PFSK-1 (cell line): ENCODE measurements at regions not wholly inside any gene's neighbourhood (a gene's known extent, or its start where the extent isn't known, plus 50 kb on each side); places are given as distances from the start of the nearest gene placed in this dataset.

ENCODE experiments used
- POLR2AphosphoS5 ChIP-seq: IDR thresholded peaks from 2 replicates; pipeline ENCODE4 v1.6.1; 2012; ENCODE audit warnings: low read depth, mild to moderate bottlenecking, control low read depth, low read length, moderate library complexity
- SIN3A ChIP-seq: IDR thresholded peaks from 2 replicates; pipeline ENCODE4 v1.6.1; 2012; ENCODE audit warnings: mild to moderate bottlenecking, low read length, moderate library complexity, borderline replicate concordance; ENCODE audit not compliant: insufficient read depth
- TF ChIP-seq, protein P1 (sequence below), 2 experiments: IDR thresholded peaks; 2 replicates each; pipeline versions ENCODE4 v1.6.1 to v1.8.0; 2011 to 2012; ENCODE audit warnings: low read depth in 2 of 2, low read length in 2 of 2, control low read depth in 1 of 2, inconsistent platforms in 1 of 2, mild to moderate bottlenecking in 1 of 2, moderate library complexity in 1 of 2; ENCODE audit not compliant: insufficient read depth in 1 of 2

DNA sequence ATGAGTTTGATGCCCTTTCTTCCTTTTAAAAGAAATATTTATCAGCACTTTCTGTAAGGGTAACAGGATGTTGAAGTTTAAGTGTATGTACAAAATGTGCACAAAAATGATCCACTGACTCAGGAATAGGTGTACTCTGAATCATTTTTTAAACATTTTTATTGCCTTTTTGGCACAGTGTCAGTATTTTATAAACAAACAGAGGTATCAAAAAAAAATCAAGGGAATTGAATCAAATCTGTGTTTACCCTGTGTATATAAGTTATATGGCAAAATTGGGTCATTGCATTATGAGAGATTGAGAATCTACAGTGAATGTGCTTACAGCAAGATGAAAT, 513.9 kb upstream of the NETO1 start:
- TF ChIP-seq POLR2AphosphoS5 (no peak), SIN3A (no peak)
- TF ChIP-seq, protein P1, sequence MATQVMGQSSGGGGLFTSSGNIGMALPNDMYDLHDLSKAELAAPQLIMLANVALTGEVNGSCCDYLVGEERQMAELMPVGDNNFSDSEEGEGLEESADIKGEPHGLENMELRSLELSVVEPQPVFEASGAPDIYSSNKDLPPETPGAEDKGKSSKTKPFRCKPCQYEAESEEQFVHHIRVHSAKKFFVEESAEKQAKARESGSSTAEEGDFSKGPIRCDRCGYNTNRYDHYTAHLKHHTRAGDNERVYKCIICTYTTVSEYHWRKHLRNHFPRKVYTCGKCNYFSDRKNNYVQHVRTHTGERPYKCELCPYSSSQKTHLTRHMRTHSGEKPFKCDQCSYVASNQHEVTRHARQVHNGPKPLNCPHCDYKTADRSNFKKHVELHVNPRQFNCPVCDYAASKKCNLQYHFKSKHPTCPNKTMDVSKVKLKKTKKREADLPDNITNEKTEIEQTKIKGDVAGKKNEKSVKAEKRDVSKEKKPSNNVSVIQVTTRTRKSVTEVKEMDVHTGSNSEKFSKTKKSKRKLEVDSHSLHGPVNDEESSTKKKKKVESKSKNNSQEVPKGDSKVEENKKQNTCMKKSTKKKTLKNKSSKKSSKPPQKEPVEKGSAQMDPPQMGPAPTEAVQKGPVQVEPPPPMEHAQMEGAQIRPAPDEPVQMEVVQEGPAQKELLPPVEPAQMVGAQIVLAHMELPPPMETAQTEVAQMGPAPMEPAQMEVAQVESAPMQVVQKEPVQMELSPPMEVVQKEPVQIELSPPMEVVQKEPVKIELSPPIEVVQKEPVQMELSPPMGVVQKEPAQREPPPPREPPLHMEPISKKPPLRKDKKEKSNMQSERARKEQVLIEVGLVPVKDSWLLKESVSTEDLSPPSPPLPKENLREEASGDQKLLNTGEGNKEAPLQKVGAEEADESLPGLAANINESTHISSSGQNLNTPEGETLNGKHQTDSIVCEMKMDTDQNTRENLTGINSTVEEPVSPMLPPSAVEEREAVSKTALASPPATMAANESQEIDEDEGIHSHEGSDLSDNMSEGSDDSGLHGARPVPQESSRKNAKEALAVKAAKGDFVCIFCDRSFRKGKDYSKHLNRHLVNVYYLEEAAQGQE (IDR thresholded peaks at IDR 0.05; ENCODE audit: insufficient read depth in 1 of 2, low read depth in 2 of 2, low read length in 2 of 2), result no peak
